Transverse colon (tissue), 4 donors: ENCODE measurements at regions not wholly inside any gene's neighbourhood (a gene's known extent, or its start where the extent isn't known, plus 50 kb on each side); places are given as distances from the start of the nearest gene placed in this dataset.

Source experiments
- DNase-seq: peaks from one replicate; pipeline ENCODE4 v3.0.0-alpha.2; 2019
- H3K27ac ChIP-seq, 4 donors: fragments of 200-600 bp; sonication (generic); 2 replicates each; pipeline ENCODE4 v1.5.1; 2016 to 2018; ENCODE audit warnings: inconsistent platforms in 4 of 4
- H3K27me3 ChIP-seq: fragments of 200-600 bp; sonication (generic); 2 replicates; pipeline ENCODE4 v1.5.1; 2017; ENCODE audit warnings: inconsistent platforms
- H3K36me3 ChIP-seq, 4 donors: fragments of 200-600 bp; sonication (generic); 2 replicates each; pipeline ENCODE4 v1.5.1; 2017 to 2019; ENCODE audit warnings: inconsistent platforms in 4 of 4
- H3K4me1 ChIP-seq, 4 donors: fragments of 200-600 bp; sonication (generic); 2 replicates each; pipeline ENCODE4 v1.5.1; 2017 to 2020; ENCODE audit warnings: inconsistent platforms in 4 of 4
- H3K4me3 ChIP-seq, 4 donors: fragments of 200-600 bp; sonication (generic); 1 replicate in 1 of 4; 2 replicates in 3 of 4; pipeline versions ENCODE4 v1.5.1 to v1.6.1; 2017 to 2019; ENCODE audit warnings: inconsistent platforms in 4 of 4
- H3K9me3 ChIP-seq, 2 donors: fragments of 200-600 bp; sonication (generic); 2 replicates each; pipeline ENCODE4 v1.5.1; 2017 to 2019; ENCODE audit warnings: inconsistent platforms in 2 of 2
- CTCF ChIP-seq, 5 experiments: fragments of 200-600 bp in 3 of 5; fragments of 450-650 bp in 2 of 5; sonication (generic) in 3 of 5; IDR thresholded peaks; 1 replicate in 2 of 5; 2 replicates in 3 of 5; pipeline ENCODE4 v1.5.1; 2016 to 2017; ENCODE audit warnings: antibody characterized with exemption in 5 of 5, inconsistent platforms in 3 of 5, mild to moderate bottlenecking in 2 of 5, moderate library complexity in 1 of 5
- EP300 ChIP-seq: sonication (generic); formaldehyde crosslinking; IDR thresholded peaks from one replicate; pipeline ENCODE4 v1.6.1; 2017; ENCODE audit warnings: antibody characterized with exemption, low read depth
- POLR2A ChIP-seq: fragments of 450-650 bp; IDR thresholded peaks from one replicate; pipeline ENCODE4 v1.6.1; 2016; ENCODE audit warnings: antibody characterized with exemption, mild to moderate bottlenecking, moderate library complexity
- POLR2AphosphoS5 ChIP-seq, 3 donors: sonication (generic); formaldehyde crosslinking; IDR thresholded peaks; one replicate each; pipeline ENCODE4 v1.6.1; 2016; ENCODE audit warnings: antibody characterized with exemption in 3 of 3
- WGBS, 2 donors: methylation state at CpG; one replicate each; pipeline ENCODE4 v1.1.5; 2018; ENCODE audit warnings: low coverage in 1 of 2; 5-methylcytosine and 5-hydroxymethylcytosine counted together
- in situ Hi-C, 4 donors: fragments of 200-750 bp; cut with MboI; loops; one replicate each; pipeline versions ENCODE4 v1.15.0 to v1.15.1; 2017; ENCODE audit warnings: low sequenced_read_pairs in 3 of 4, low pct_ligation_motif_present in 1 of 4, low pct_unique_long_range_greater_than_20kb in 1 of 4
- intact Hi-C: fragments of 100-400 bp; cut with DNase I; formaldehyde crosslinking; loops from one replicate; pipeline ENCODE4 v1.15.1; 2023; ENCODE audit warnings: low total_unique reads

GRCh38 chr6:94464018-94464510 lies 1044.7 kb upstream of the EPHA7 start:
- no peak overlapping the region for H3K4me3 ChIP-seq
- no peaks in the 10 kb centered on the region for H3K36me3 ChIP-seq
- H3K27ac ChIP-seq = no peak overlapping the region
- no peak for DNase-seq
- intact Hi-C loops = no loop called here
- H3K27me3 ChIP-seq = no peaks in the 10 kb centered on the region
- 47 to 54% methylated on average over 2 to 3 of the region's 3 CpGs for WGBS, 2 donors
- in situ Hi-C loops = no loop called here
- H3K4me1 ChIP-seq = no peaks in the 10 kb centered on the region
- TF ChIP-seq POLR2A (no peak), CTCF (IDR thresholded peaks at IDR 0.05) (no peak), POLR2AphosphoS5 (IDR thresholded peaks at IDR 0.05) (no peak)
- H3K9me3 ChIP-seq = no peaks in the 10 kb centered on the region

DNA sequence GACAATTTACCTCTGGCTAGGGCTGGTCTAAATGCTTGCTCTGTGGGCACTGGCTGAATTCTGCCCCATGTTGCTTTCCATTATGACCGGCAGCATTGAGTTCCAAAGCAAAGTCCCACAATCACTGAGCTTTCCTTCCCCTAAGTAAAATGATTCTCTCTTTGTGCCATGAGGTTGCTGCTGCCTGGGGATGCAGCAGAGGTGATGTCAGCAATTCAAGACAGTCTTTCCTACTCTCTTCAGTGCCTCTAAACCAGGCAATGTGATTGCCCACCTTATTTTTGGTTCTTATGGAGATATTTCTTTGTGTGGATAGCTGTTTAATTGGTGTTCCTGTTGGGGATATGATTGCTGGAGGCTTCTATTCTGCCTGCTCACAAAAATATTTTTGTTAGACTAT lies 1043.9 kb upstream of the EPHA7 start:
- Histone ChIP-seq H3K36me3 (no peaks in the 10 kb centered on the region), H3K9me3 (no peaks in the 10 kb centered on the region), H3K4me3 (no peak overlapping the region), H3K27ac (no peak overlapping the region), H3K27me3 (no peaks in the 10 kb centered on the region), H3K4me1 (no peaks in the 10 kb centered on the region)
- 86 to 100% methylated on average over 1 of the region's 1 CpG for WGBS, 2 donors
- in situ Hi-C loops = no loop called here
- no peak for TF ChIP-seq POLR2A
- no peak for TF ChIP-seq POLR2AphosphoS5 (IDR thresholded peaks at IDR 0.05)
- no peak for TF ChIP-seq CTCF (IDR thresholded peaks at IDR 0.05)
- intact Hi-C loops = no loop called here
- DNase-seq = no peak

GRCh38 chr6:94462231-94462630 lies 1042.9 kb upstream of the EPHA7 start:
- no peaks in the 10 kb centered on the region for H3K36me3 ChIP-seq
- no peaks in the 10 kb centered on the region for H3K4me1 ChIP-seq
- TF ChIP-seq EP300 (no peak), POLR2AphosphoS5 (IDR thresholded peaks at IDR 0.05) (no peak), POLR2A (no peak), CTCF (IDR thresholded peaks at IDR 0.05) (no peak)
- H3K27ac ChIP-seq = no peak overlapping the region
- in situ Hi-C loops (no loop called here), intact Hi-C loops (no loop called here)
- no peak overlapping the region for H3K4me3 ChIP-seq
- no peak for DNase-seq
- H3K27me3 ChIP-seq = no peaks in the 10 kb centered on the region
- no peaks in the 10 kb centered on the region for H3K9me3 ChIP-seq

GRCh38 chr6:94456266-94456665 lies 1036.9 kb upstream of the EPHA7 start:
- no peaks in the 10 kb centered on the region for H3K36me3 ChIP-seq
- in situ Hi-C loops = no loop called here
- no peak for DNase-seq
- no peaks in the 10 kb centered on the region for H3K4me1 ChIP-seq
- no peaks in the 10 kb centered on the region for H3K9me3 ChIP-seq
- H3K27me3 ChIP-seq = no peaks in the 10 kb centered on the region
- TF ChIP-seq POLR2AphosphoS5 (IDR thresholded peaks at IDR 0.05) (no peak), POLR2A (no peak), CTCF (IDR thresholded peaks at IDR 0.05) (no peak), EP300 (no peak)
- no peak overlapping the region for H3K4me3 ChIP-seq
- H3K27ac ChIP-seq = no peak overlapping the region
- 31 to 46% methylated on average over 2 of the region's 2 CpGs for WGBS, 2 donors
- intact Hi-C loops = no loop called here
